Tibial nerve (tissue), 4 donors: ENCODE measurements at regions not wholly inside any gene's neighbourhood (a gene's known extent, or its start where the extent isn't known, plus 50 kb on each side); places are given as distances from the start of the nearest gene placed in this dataset.

ENCODE experiments used
- DNase-seq, 2 donors: peaks; one replicate each; pipeline ENCODE4 v3.0.0-alpha.2; 2019; ENCODE audit warnings: low spot score in 2 of 2
- H3K27ac ChIP-seq, 4 donors: fragments of 200-600 bp; sonication (generic) in 3 of 4; one replicate each; pipeline ENCODE4 v1.5.1; 2017 to 2019; ENCODE audit warnings: mild to moderate bottlenecking in 1 of 4
- H3K27me3 ChIP-seq, 2 donors: fragments of 200-600 bp; sonication (generic) in 1 of 2; one replicate each; pipeline versions ENCODE4 v1.5.1 to v1.6.0; 2017 to 2019
- H3K36me3 ChIP-seq, 3 donors: fragments of 200-600 bp; sonication (generic); one replicate each; pipeline ENCODE4 v1.5.1; 2018 to 2019
- H3K4me1 ChIP-seq, 4 donors: fragments of 200-600 bp; sonication (generic) in 3 of 4; one replicate each; pipeline ENCODE4 v1.5.1; 2017 to 2019
- H3K4me3 ChIP-seq, 4 donors: fragments of 200-600 bp; sonication (generic) in 3 of 4; one replicate each; pipeline ENCODE4 v1.5.1; 2017 to 2019; ENCODE audit warnings: mild to moderate bottlenecking in 1 of 4, moderate library complexity in 1 of 4
- H3K9me3 ChIP-seq, 4 donors: fragments of 200-600 bp; sonication (generic) in 3 of 4; one replicate each; pipeline ENCODE4 v1.5.1; 2017 to 2019
- CTCF ChIP-seq, 5 experiments: fragments of 200-600 bp in 3 of 5; fragments of 450-650 bp in 2 of 5; sonication (generic) in 3 of 5; IDR thresholded peaks; one replicate each; pipeline ENCODE4 v1.5.1; 2016 to 2019; ENCODE audit warnings: antibody characterized with exemption in 5 of 5, mild to moderate bottlenecking in 3 of 5, moderate library complexity in 2 of 5
- EP300 ChIP-seq, 2 donors: sonication (generic); formaldehyde crosslinking; IDR thresholded peaks; one replicate each; pipeline ENCODE4 v1.6.1; 2017; ENCODE audit warnings: antibody characterized with exemption in 2 of 2, mild to moderate bottlenecking in 1 of 2
- POLR2A ChIP-seq, 2 donors: fragments of 450-650 bp; IDR thresholded peaks; one replicate each; pipeline ENCODE4 v1.6.1; 2017; ENCODE audit warnings: antibody characterized with exemption in 2 of 2, mild to moderate bottlenecking in 2 of 2, moderate library complexity in 2 of 2
- WGBS, 2 donors: methylation state at CpG; one replicate each; pipeline ENCODE4 v1.1.5; 2018; 5-methylcytosine and 5-hydroxymethylcytosine counted together

- WGBS, 2 donors, result 79 to 80% methylated on average over 6 of the region's 6 CpGs
- no peak overlapping the region for H3K27ac ChIP-seq
- no peaks in the 10 kb centered on the region for H3K27me3 ChIP-seq
- no peak for TF ChIP-seq EP300 (IDR thresholded peaks at IDR 0.05)
- no peak for TF ChIP-seq POLR2A (IDR thresholded peaks at IDR 0.05)
- no peak for TF ChIP-seq CTCF (IDR thresholded peaks at IDR 0.05)
- H3K9me3 ChIP-seq, result no peaks in the 10 kb centered on the region
- no peak for DNase-seq
- H3K36me3 ChIP-seq, result no peaks in the 10 kb centered on the region
- H3K4me1 ChIP-seq, result no peaks in the 10 kb centered on the region
- H3K4me3 ChIP-seq, result no peak overlapping the region
Measured at GRCh38 chr10:71048971-71049615, 160.7 kb upstream of the PCBD1 start.

- no peaks in the 10 kb centered on the region for H3K36me3 ChIP-seq
- H3K4me3 ChIP-seq, result no peak overlapping the region
- no peaks in the 10 kb centered on the region for H3K27me3 ChIP-seq
- no peak overlapping the region for H3K27ac ChIP-seq
- TF ChIP-seq EP300 (IDR thresholded peaks at IDR 0.05), result no peak
- no peak for TF ChIP-seq POLR2A (IDR thresholded peaks at IDR 0.05)
- TF ChIP-seq CTCF (IDR thresholded peaks at IDR 0.05), result no peak
- no peaks in the 10 kb centered on the region for H3K4me1 ChIP-seq
- whole genome bisulfite sequencing, 2 donors, result 82 to 87% methylated on average over 6 of the region's 6 CpGs
- H3K9me3 ChIP-seq, result no peaks in the 10 kb centered on the region
- DNase-seq, result no peak
Measured at GRCh38 chr10:71049994-71050393, 161.6 kb upstream of the PCBD1 start.

GRCh38 chr10:71052076-71052660 is 160.2 kb upstream of the UNC5B start:
- no peak overlapping the region for H3K4me3 ChIP-seq
- TF ChIP-seq POLR2A (IDR thresholded peaks at IDR 0.05) (no peak), CTCF (IDR thresholded peaks at IDR 0.05) (no peak), EP300 (IDR thresholded peaks at IDR 0.05) (no peak)
- WGBS, 2 donors, result 66 to 73% methylated on average over 9 of the region's 9 CpGs
- no peak for DNase-seq
- no peaks in the 10 kb centered on the region for H3K36me3 ChIP-seq
- no peaks in the 10 kb centered on the region for H3K9me3 ChIP-seq
- no peak overlapping the region for H3K27ac ChIP-seq
- no peaks in the 10 kb centered on the region for H3K27me3 ChIP-seq
- no peaks in the 10 kb centered on the region for H3K4me1 ChIP-seq

GRCh38 chr10:71052708-71053107 is 159.7 kb upstream of the UNC5B start:
- H3K36me3 ChIP-seq, result no peaks in the 10 kb centered on the region
- no peaks in the 10 kb centered on the region for H3K9me3 ChIP-seq
- H3K4me3 ChIP-seq, result no peak overlapping the region
- TF ChIP-seq CTCF (IDR thresholded peaks at IDR 0.05) (no peak), POLR2A (IDR thresholded peaks at IDR 0.05) (no peak), EP300 (IDR thresholded peaks at IDR 0.05) (no peak)
- 90 to 91% methylated on average over 4 of the region's 4 CpGs for WGBS, 2 donors
- DNase-seq, result no peak
- no peaks in the 10 kb centered on the region for H3K4me1 ChIP-seq
- no peaks in the 10 kb centered on the region for H3K27me3 ChIP-seq
- H3K27ac ChIP-seq, result no peak overlapping the region

- H3K36me3 ChIP-seq, result no peaks in the 10 kb centered on the region
- WGBS, 2 donors, result 64 to 78% methylated on average over 9 to 10 of the region's 10 CpGs
- no peak for TF ChIP-seq POLR2A (IDR thresholded peaks at IDR 0.05)
- TF ChIP-seq EP300 (IDR thresholded peaks at IDR 0.05), result no peak
- no peak for TF ChIP-seq CTCF (IDR thresholded peaks at IDR 0.05)
Measured at GRCh38 chr10:71053169-71053895, 159.0 kb upstream of the UNC5B start.

More at GRCh38 chr10:71053169-71053895, 159.0 kb upstream of the UNC5B start:
- no peak for DNase-seq
- no peak overlapping the region for H3K27ac ChIP-seq
- H3K4me3 ChIP-seq, result no peak overlapping the region
- H3K9me3 ChIP-seq, result no peaks in the 10 kb centered on the region
- no peaks in the 10 kb centered on the region for H3K4me1 ChIP-seq
- no peaks in the 10 kb centered on the region for H3K27me3 ChIP-seq
